Nucleus accumbens (tissue), 56 donors: ENCODE measurements at regions not wholly inside any gene's neighbourhood (a gene's known extent, or its start where the extent isn't known, plus 50 kb on each side); places are given as distances from the start of the nearest gene placed in this dataset.

Experiments used
- DNase-seq, 56 donors: peaks; one replicate each; lab custom pipeline; 2025; lab: John Stamatoyannopoulos, UW

DNA sequence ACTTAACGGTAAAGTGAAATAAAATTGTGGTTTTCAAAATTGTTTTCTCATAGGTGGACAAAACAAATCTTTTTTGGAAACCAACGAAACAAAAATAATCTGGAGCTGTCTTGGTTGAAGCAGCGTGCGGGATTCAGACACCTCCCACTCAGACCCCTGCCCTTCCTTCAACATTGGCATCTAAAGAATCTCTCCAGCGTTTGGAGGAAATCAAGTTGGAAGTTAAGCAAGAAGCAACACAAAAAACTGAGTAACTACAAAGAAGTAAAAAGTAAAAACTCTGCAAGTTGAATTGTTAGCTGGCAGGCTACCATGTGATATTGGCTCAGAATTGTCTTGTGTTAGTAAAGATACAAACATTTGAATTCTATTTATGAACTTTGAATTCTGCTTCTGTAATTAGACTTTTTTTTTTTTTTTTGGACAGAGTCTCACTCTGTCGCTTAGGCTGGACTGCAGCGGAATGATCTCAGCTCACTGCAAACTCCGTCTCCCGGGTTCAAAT, 361.0 kb upstream of the PMFBP1 start:
- DNase-seq, result no peak

DNA sequence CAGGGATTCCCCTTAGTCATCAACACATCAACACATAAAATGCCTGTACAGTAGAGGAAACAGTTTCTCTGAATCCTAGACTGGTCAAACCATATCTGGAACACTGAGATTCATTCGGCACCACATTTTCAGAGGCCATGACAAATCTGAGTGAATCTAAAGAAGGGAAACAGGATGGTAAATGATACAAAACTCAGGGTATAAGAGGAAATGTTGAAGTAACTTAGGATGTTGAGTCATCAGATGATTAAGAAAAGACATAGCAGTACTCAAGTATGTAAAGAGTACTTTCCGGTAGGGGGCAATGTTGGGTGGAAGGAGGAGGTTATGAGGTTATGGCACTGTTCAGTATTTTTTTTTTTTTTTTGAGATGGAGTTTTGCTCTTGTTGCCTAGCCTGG, 358.5 kb upstream of the PMFBP1 start:
- DNase-seq, result no peak

DNA sequence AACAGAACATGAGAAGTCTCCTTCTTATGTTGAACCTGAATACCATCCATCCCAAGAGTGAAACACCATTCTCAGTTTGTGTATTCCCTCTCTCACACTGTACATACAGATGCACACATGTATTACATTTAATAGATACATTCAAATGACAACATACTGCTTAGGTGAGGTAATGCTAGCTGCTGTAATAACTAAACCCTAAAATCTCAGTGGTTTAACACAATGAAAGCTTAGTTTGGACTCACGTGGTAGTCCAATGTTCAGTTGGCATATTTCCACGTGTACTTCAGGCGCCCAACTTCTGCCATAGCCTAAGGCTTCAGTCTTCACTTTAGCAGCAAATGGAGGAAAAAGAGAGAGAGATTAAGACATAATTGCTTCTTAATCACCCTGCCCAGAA, 351.1 kb upstream of the PMFBP1 start:
- DNase-seq, result no peak

DNA sequence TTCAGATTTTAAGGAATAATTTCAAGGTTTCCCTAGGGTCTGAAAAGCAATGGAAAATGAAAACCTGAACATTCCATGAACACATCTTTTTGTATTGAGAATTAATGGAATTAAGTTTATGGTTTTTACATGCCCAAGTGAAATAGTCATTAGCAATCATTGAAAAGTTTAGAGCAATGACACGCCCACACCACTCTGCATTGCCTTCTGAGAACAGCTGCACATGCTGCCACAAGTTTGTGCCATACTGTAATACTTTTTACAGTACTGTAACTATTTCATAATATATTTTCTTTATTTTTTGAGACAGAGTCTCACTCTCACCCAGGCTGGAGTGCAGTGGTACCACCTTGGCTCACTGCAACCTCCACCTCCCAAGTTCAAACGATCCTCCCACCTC, 345.2 kb upstream of the PMFBP1 start:
- no peak for DNase-seq

DNA sequence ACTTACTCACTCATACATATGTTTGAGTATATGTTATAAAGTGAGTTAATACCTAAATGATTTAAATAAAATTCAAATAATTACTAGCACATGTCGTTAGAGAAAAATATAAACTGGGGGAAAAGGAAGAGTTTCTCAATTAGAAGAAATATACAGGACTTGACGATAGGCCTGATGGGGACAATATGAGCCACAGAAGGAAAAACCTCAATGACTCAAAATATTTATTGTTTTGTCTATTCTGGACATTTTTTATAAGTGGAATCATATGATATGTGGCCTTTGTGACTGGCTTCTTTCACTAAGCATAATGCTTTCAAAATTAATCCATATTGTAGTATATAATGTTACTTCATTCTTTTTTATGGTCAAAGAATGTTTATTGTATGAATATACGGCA, 339.2 kb upstream of the PMFBP1 start:
- DNase-seq, result no peak

DNA sequence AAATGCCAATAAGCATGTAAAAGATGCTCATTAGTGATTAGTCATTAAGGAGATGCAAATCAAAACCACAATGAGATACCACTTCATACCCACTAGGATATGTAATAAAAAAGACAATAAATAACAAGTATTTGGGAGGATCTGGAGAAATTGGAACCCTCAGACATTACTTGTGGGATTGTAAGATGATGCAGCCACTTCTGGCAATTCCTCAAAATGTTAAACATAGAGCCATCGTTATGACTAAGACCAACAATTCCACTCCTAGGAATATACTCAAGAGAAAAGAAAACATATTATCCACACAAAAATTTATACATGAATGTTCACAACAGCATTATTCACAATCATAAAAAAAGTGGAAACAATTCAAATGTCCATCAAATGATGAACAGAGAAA, 336.2 kb upstream of the PMFBP1 start:
- no peak for DNase-seq

DNA sequence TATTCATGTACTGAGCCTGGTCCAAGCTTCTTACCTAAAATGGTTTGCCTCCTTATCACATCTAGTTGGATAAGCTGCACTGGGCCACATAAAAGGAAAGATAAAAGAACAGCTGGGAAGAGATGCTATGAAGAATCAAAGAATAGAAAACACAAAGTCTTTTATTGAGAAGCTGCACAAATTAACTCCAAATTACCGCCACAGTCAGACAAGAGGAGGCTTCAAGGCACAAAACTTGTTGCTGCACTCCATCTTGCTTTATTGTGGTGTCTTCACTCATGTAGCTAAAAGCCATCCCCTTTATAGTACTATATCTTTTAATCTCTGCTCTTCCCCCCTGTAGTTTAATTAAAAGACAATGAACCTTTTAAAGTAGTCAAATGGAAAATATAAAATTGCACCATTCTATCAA, 330.6 kb upstream of the PMFBP1 start:
- DNase-seq, result no peak

DNA sequence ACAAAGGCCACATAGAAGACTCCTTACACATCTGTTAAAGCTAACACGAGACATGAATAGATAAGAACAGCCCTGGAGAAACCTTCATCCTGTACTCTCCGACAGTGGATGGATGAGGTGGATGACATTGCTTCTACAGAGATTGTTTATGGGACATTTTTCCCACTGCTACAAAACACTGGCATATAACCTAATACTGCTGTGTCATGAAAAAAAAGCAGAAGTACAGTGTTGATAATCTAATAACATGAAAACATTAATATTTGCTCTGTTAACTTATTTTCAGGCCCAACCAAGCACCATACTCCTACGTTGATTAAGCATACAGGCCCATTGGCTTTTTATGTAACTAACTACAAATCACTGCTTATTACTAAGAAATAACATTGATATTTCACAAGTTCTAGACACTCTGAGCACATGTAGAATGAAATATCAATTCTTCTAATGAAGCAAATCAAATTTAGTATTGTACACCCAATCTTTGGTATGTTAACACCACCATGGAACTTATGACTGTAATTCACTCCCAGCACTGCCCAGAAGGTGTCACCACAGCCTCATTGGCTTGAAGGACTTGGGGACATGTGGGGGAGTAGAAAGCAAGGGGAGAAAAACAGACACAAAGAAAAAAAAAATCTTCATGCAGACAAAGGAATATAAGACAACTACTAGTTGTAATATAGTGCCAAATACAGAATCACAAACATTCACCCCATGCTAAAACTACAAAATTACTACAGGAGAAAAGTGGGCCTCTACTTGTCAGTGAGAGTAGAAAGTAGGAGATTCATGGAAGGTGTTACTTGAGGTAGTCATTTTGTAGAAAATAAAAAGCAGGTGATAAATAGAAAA, 330.0 kb upstream of the PMFBP1 start:
- DNase-seq, result peak in 37 of 56 donors; percentile 0 to 67 (median 10)

DNA sequence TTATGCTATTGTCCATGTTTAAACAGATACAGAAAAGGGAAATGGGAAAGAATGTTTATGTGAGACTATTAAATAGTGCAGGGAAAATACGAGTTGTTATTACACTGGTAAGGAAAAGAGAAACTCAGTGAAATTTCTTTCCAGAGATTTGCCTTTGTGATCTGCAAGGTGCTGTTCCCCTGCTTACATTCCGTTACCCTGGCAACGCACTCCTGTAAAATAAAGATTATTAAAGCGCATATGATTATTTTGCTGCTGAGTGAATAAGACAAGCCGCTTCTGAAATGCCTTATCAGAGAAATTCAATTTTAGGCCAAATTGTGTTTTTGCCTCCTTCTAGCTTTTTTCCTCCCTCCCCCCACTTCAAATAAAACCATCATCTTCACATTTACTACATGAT, 328.6 kb upstream of the PMFBP1 start:
- DNase-seq, result peak in 6 of 56 donors; percentile 1 to 34 (median 4)

DNA sequence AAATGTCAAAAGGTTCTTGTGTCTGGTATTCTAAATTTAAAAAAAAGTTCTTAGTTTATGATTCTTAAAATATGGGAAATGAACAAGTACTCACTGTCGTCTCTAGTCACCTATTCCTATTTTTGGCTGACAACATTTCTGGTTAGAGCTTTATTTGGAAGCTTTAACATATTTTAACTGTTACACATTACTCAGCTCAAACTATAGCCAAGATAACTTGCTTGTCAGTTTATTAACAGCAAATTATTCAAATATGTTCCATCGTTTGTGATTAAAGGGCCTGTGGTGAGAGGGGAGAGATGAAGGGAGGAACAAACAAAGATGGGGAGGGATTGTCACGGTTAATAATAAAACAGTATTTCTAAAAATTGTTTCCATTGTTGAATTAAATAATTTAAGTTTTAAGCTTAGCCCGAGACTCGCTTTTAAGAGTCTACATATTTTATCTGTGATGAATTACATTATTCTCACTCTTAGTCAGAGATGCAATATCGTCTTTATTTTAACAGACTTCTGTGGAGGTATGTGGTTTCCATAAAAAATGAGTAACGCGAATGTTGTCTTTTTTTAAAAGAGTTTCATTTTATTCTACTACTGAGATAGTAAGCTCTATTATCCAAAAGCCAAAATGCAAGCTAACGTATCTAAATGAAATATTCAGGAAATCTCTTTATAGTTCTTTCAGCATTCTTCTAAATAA, 321.9 kb upstream of the PMFBP1 start:
- no peak for DNase-seq

DNA sequence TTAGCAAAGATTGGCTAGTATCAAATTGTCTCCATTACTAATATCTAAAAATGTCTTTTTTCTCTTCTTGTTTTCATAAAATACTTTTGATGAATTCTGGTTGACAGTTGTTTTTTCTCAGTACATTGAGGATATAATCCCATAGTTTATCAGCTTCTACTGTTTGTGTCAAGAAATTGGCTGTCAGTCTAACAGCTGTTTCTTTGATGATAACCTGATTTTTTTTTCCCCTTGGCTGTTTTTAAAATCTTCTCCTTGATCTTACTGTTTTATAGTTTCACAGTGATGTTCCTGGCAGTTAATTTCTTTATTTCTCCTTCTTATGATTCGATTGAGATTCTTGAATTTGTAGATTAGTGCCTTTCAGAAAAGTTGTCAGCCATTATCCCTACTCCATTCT, 315.3 kb upstream of the PMFBP1 start:
- no peak for DNase-seq

DNA sequence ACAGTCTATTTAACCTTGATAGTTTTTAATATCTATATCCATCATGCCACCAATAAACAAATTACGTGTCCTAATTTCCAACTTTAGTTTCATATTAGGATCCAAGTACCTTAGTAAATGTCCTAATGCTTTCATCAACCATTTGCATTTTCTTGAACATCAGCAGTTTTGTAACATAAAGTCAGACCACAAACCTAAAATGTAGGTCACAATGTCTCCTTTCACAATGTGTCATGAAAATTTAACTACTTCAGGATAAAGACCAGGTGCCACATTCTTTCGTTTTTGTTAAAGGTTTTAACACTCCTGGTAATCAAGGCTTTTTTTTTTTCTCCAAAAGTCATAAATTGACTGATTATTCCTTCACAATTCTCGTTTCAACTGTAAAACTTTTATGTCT, 310.7 kb upstream of the PMFBP1 start:
- DNase-seq, result no peak

DNA sequence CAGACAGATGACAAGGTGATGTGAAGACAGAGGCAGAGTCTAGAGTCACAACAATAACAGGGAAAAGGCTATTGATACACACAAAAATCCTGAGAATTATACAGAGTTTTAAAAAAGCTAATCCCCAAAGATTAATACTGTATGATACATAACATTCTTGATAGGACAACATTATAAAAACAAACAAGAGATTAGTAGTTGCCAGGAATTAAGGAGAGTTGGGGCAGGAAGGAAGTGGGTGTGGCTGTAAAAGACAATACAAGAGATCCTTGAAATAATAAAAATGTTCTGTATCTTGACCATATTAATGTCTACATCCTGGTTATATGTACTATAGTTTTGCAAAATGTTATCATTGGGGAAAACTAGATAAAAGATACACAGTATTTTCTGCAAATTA, 309.5 kb upstream of the PMFBP1 start:
- DNase-seq, result no peak

DNA sequence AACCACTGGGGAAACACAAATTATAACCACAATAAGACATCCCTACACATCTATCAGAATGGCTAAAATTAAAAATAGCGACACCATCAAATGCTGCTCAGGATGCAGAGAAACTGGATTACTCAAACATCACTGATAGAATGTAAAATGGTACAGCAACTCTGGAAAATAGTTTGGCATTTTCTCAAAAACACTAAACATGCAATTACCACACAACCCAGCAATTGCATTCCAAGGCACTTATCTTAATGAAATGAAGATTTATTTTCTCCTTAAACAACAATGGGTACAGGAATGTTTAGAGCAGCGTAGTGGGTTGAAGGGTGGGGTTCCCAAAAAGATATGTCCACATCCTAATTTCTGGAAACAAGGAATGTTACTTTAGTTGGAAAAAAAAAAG, 309.0 kb upstream of the PMFBP1 start:
- DNase-seq, result no peak

DNA sequence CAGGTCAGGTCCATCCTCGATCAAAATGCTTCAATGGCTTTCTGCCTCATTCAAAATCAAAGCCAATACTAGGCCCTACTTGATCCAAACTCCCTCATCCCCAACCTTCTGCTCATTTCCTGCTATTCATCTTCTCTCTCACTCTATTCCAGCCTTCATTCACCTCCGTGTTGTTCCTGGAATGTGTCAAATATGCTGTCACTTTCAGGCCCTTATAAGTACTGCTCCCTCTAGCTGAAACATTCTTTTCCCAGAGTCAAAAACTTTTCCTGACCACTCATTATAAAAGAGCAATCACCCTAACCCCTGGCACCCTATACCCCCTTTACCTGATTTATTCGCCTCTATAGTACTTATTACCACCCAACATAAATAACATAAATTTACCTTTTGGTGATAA, 303.7 kb upstream of the PMFBP1 start:
- no peak for DNase-seq

DNA sequence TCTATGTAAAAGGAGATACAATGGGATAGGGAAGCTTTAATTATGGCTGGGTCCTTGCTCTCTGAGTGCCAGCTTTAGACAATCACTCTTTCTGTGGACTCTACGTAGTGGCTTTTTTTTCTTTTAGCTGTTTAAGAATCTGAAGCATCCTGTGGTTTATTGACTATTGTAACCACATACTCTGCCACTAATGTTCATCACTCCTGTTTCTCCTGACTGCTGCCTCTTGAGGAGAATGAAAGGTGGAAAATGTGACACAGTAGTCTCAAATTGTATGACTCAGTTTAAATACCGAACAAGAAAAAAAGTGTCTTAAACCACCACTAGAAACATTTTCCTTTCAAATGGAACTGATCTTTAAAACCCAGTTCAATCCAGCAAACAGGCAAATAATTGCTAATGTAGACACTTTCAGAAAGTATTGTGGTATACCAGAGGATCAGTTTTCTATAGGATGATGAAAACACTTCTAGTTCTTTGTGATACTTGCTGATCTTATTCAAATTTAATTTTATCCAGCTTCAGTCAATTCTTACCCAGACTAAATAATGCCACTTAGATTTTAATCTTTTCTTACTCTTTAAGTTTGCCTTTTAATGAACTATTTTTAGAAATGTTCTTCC, 302.7 kb upstream of the PMFBP1 start:
- DNase-seq, result no peak

DNA sequence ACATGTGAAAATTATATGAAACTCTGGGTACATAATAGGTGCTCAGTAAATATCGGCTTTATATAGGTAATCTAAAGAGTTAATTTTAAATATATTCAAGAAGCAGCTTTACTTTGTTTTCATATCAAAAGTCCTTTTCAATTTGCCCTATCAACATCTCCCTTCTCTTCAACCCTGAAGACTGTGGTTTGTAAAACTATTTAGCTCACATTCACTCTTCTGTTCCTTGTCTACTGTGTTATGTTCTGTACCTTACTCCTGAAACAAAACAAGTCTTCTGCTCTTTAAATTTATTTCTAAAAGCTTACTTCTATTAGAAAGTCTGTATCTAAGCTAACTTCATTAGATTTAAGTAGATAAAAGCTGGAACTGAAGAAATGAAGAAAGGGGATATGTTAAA, 301.7 kb upstream of the PMFBP1 start:
- DNase-seq, result no peak

DNA sequence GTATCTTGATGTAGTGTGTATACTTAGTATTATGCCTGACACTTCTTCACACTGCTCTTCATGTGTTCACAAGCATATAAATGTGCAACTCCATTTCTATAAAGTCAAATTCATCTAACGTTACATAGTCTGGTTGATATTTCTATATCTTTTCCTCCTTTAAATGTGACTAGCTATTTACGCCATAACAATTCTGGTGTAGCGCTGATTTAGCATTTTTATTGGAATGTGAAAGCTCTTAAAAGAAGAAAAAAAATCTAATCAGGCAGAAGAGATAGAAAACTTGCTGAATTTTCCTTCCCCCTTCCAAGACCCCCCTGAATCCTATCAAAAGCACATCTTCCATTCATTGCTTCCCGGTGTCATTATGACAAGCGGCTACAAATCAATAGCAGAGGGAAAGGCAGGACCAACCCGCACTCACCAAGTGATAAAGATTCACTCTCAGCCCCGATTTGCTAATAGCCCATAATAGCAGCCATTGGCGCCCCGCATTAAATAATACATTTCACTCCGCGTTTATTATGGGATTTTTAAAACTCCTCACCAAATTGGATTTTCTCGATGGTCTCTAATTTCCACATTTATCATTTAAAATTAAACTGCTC, 299.5 kb upstream of the PMFBP1 start:
- no peak for DNase-seq

DNA sequence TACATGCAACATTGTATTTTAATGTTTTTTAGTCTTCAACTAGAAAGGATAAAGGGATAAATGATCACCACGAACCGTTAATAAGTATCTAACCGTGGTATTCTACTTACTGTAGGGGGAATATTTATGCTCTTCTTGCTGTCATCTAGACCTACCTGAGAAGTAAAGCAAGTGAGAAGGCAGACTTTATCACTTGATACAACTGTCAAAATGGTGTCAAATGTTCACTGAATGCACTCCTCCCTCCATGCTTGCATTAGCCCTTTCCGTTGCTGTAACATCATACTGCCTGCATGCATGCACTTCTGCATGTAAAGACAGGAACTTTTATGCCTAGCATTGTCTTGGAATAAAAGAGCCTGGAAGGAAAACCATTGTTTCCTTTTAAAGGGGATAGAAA, 298.6 kb upstream of the PMFBP1 start:
- no peak for DNase-seq

DNA sequence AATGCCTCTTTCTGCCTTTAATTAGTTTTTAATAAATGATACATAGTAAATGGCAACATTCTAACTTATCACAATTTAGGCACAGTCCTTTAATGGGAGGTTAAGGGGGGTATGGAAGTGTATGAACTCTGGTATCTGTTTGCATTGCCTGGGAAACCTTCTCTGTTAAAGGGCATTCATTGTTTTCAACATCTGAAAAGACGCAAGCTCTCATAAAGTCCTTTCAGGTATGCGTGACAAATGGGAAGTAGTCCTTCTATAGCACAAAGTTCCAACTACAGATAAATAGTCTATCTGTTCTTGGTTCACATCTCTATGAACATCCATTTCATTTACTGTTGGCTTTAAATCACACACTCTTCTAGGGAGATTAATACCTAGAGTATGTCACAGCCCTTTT, 298.0 kb upstream of the PMFBP1 start:
- DNase-seq, result no peak

DNA sequence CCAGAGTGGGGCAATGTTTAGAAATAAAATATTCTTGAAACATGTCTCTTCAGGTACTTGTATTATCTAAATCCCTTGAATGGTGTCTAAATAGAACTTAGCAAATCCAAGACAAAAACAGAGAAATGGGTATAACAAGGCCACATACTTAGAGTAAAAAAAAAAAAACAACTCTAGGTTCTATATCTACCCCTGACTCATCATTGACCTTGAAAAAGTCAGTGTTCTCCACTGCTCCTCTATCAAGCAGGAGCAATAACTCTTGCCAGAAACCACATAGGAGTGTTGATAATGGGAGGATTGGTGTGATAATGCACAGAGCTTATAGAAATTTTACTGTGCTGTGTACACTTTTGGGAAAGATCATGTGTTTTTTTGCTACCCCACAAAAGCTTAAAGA, 296.6 kb upstream of the PMFBP1 start:
- no peak for DNase-seq
